Small intestine (tissue), 7 donors: ENCODE measurements at regions not wholly inside any gene's neighbourhood (a gene's known extent, or its start where the extent isn't known, plus 50 kb on each side); places are given as distances from the start of the nearest gene placed in this dataset.

Source experiments
- DNase-seq, 2 donors: peaks; one replicate each; pipeline versions ENCODE4 v3.0.0 to v3.0.0-alpha.2; 2013
- FAIRE-seq: peaks from 2 replicates; lab custom pipeline; 2012; peaks lifted over from hg19 to GRCh38; lab: Jason Lieb, UNC
- H3K27ac ChIP-seq, 3 donors: one replicate each; pipeline ENCODE4 v1.5.1; 2013; ENCODE audit warnings: low read length in 2 of 3, mild to moderate bottlenecking in 2 of 3, control low read depth in 1 of 3, inconsistent platforms in 1 of 3, low read depth in 1 of 3, moderate library complexity in 1 of 3
- H3K27me3 ChIP-seq, 3 donors: one replicate each; pipeline ENCODE4 v1.6.1; 2013; ENCODE audit warnings: low read length in 3 of 3, inconsistent platforms in 1 of 3; ENCODE audit not compliant: control insufficient read depth in 3 of 3, insufficient read depth in 3 of 3
- H3K36me3 ChIP-seq, 3 donors: one replicate each; pipeline ENCODE4 v1.6.1; 2013; ENCODE audit warnings: low read length in 3 of 3, inconsistent platforms in 1 of 3, low read depth in 1 of 3, mild to moderate bottlenecking in 1 of 3, moderate library complexity in 1 of 3; ENCODE audit not compliant: control insufficient read depth in 3 of 3, insufficient read depth in 2 of 3
- H3K4me1 ChIP-seq, 3 donors: one replicate each; pipeline ENCODE4 v1.6.1; 2013; ENCODE audit warnings: low read length in 2 of 3, inconsistent platforms in 1 of 3, low read depth in 1 of 3, mild to moderate bottlenecking in 1 of 3, moderate library complexity in 1 of 3; ENCODE audit not compliant: control insufficient read depth in 3 of 3, insufficient read depth in 2 of 3
- H3K4me3 ChIP-seq, 3 donors: one replicate each; pipeline ENCODE4 v1.5.1; 2013; ENCODE audit warnings: low read length in 3 of 3, control low read depth in 1 of 3, inconsistent platforms in 1 of 3, low read depth in 1 of 3, mild to moderate bottlenecking in 1 of 3, moderate library complexity in 1 of 3
- H3K9me3 ChIP-seq, 2 donors: one replicate each; pipeline ENCODE4 v1.6.1; 2013; ENCODE audit warnings: low read depth in 1 of 2, low read length in 1 of 2; ENCODE audit not compliant: control insufficient read depth in 2 of 2, insufficient read depth in 1 of 2
- WGBS, 3 donors: extraction: QIAGEN DNeasy Blood & Tissue Kit; methylation state at CpG; one replicate each; pipeline ENCODE4 v1.1.7; 2013; 5-methylcytosine and 5-hydroxymethylcytosine counted together
- donor health status: healthy with polysubstance abuse.
- donor health status: control.
- donor health status: control.
- donor health status: Bipolar disorder and iron deficiency.
- donor health status: healthy.

DNA sequence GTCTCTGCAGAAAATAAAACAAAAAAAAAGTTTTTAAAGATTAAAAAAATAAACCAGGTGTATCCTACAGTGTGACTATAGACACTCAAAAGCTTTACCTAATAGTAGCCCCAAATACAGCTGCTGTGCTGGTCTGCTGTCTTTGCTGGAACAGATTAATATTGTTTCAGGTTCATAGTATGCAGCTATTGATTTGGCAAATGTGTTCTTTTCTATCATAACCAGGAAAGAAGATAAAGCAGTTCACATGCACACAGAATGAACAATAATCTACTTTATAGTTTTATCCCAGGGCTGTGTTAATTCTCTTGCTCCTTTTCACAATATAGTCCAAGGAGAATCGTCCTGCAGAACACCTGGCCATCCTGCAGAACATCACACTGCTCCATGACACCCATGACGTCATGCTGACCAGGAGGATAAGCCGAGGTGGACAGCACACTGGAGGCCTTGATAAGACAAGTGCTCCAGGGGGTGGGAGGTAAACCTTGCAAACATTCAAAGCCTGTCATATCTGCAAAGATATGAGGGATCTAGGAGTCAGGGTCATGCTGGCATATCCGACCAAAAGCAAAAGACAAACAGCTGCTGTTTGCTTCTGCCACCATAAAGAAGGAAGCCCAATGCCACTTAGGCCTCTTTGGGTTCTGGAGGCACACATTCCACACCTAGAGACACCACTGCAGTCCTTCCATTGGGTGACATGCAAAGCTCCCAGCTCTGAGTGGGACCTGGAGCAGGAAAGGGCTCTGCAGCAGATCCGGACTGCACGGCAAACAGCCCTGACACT is 86.1 kb upstream of the SLC2A1 start:
- no peak for DNase-seq
- no peak for FAIRE-seq
- Histone ChIP-seq H3K27ac (no peak overlapping the region), H3K4me1 (peaks cover 0 to 3% (median 2%) of the 10 kb centered on the region in 3 donors), H3K36me3 (no peaks in the 10 kb centered on the region), H3K27me3 (no peaks in the 10 kb centered on the region), H3K9me3 (peaks cover 0 to 3% of the 10 kb centered on the region in 2 donors), H3K4me3 (no peak overlapping the region)
- WGBS, 3 donors = 53 to 73% (median 54%) methylated on average over 6 of the region's 6 CpGs

DNA sequence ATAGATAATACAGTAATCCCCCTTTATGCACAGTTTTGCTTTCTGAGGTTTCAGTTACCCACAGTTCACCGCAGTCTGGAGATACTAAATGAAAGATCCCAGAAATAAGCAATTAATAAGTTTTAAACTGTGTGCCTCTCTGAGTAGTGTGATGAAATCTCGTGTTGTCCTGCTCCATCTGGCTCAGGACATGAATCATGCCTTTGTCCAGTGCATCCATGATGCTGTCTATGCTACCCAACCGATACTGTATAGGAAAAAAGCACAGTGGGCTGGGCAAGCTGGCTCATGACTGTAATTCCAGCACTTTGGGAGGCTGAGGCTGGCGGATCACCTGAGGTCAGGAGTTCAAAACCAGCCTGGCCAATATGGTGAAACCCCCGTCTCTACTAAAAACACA is 85.0 kb upstream of the SLC2A1 start:
- Histone ChIP-seq H3K27me3 (no peaks in the 10 kb centered on the region), H3K27ac (no peak overlapping the region), H3K36me3 (no peaks in the 10 kb centered on the region), H3K9me3 (peaks cover 0 to 3% of the 10 kb centered on the region in 2 donors), H3K4me1 (peaks cover 0 to 11% (median 0%) of the 10 kb centered on the region in 3 donors), H3K4me3 (no peak overlapping the region)
- no peak for DNase-seq
- 78 to 86% (median 80%) methylated on average over 5 of the region's 5 CpGs for WGBS, 3 donors
- no peak for FAIRE-seq

DNA sequence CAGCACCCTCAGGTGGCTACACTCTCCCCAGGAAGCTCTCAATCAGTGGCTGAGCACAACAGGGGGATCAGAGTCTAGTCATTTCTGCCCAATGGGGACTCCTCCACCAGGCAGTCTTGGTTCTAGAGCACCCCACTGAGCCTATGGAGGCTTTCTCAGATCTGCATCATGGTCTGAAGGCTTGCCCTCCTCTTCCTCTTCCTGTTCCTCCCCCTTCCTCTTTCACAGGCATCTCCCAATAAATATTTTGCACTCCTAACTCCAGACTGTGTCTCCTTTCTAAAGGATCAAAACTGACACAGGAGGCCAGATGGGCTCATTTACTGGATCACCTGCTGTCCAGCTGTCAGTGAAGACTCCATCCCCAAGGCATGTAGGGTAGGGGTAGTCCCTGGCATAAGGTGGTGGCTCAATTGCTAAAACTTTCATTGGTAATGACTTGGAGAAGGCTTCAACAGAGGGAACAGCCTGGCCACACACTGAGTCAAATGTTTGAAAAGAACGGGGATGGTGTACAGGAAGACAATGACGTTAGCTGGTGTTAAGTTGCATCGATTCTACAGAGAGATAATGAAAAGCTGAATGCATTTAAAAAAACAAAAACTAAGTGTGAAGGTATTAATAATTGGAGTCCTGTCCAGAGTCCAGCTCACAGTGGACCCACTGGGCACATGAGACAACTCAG is 84.2 kb upstream of the SLC2A1 start:
- DNase-seq (no peak), FAIRE-seq (no peak)
- Histone ChIP-seq H3K9me3 (peaks cover 0 to 3% of the 10 kb centered on the region in 2 donors), H3K27ac (no peak overlapping the region), H3K4me1 (peaks cover 0 to 11% (median 0%) of the 10 kb centered on the region in 3 donors), H3K27me3 (no peaks in the 10 kb centered on the region), H3K4me3 (no peak overlapping the region), H3K36me3 (no peaks in the 10 kb centered on the region)
- WGBS, 3 donors = 83 to 94% (median 90%) methylated on average over 3 of the region's 3 CpGs

DNA sequence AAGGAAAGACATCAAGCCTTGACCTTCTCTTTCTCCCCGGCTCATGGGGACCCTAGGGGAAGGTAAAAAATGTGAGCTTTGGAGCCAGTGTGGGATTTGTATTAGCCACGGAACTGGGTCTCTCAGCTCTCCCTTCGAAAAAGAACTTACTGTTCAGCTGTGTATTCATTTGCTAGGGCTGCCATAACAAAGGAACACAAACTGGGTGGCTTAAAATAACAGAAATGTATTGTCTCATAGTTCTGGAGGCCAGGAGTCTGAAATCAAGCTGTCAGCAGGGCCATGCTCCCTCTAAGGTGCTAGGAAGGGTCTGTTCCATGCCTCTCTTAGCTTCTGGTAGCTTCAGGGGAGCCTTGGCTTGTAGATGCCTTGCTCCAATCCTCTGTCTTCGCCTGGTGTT is 83.5 kb upstream of the SLC2A1 start:
- H3K27me3 ChIP-seq = no peaks in the 10 kb centered on the region
- WGBS, 3 donors = 88 to 95% (median 93%) methylated on average over 4 of the region's 4 CpGs
- no peak for FAIRE-seq

DNA sequence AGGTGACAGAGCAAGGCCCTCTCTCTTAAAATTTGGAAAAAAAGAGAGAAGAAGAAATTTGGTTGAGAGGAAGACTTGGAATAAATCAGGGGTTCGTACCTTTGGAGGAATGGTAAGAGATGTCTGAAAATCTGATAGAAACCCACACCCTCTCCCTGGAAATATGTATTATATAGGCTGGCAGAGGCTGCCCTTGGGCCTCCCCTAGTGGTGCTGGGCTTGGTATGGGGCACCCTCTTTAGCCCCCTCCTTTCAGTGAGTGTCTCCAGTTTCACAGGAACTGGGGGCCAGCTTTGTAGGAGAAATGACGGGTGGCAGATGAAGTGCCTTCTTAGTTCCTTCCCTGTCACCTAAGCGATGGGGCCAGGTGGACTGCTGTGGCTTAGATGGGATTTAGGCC is 82.9 kb upstream of the SLC2A1 start:
- H3K36me3 ChIP-seq = no peaks in the 10 kb centered on the region
- H3K27me3 ChIP-seq = no peaks in the 10 kb centered on the region
- no peak overlapping the region for H3K27ac ChIP-seq
- FAIRE-seq (no peak), DNase-seq (no peak)
- 94 to 97% (median 95%) methylated on average over 3 of the region's 3 CpGs for WGBS, 3 donors
- H3K9me3 ChIP-seq = peaks cover 0 to 3% of the 10 kb centered on the region in 2 donors
- H3K4me1 ChIP-seq = peaks cover 0 to 13% (median 0%) of the 10 kb centered on the region in 3 donors
- no peak overlapping the region for H3K4me3 ChIP-seq

More for the DNA sequence above, 83.5 kb upstream of the SLC2A1 start:
- H3K9me3 ChIP-seq = peaks cover 0 to 3% of the 10 kb centered on the region in 2 donors
- no peak overlapping the region for H3K4me3 ChIP-seq
- DNase-seq = no peak
- no peak overlapping the region for H3K27ac ChIP-seq
- H3K36me3 ChIP-seq = no peaks in the 10 kb centered on the region
- H3K4me1 ChIP-seq = peaks cover 0 to 11% (median 0%) of the 10 kb centered on the region in 3 donors

DNA sequence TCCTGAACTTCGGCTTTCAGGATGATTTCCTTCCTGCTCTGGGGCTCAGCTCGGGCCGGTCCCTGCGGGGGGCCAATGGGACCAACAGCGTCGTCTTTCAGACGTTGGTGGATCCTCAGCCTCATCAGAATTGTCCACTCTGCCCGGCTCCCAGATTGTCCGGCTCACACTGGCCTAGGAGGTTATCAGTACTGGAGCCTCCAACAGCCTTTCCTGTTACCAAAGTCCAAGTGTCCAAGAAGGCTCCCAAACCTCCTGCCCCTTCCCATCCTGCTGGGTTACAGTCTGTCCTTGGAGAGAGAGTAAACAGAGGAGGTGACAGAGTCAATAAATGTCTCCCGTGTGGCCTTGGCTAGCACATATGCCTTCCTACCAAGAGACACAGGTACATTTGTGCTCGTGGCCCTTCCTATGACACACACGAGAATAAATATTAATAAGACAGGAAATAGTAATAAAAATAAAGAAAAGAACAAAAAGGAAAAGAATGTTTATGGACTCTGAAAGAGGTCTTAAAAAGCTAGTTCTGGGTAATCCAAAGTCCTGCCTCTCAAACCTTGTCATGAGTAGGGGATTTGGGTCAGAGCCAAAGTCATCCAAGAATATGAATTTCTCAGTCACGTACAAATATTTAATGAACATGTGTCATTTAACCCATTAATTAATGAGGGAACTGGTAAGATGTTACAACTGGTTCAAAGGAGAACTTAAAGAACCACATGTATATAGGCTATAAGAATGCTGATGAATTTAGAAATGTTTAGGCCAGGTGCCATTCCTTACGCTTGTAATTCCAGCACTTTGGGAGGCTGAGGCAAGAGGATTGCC is 80.8 kb upstream of the SLC2A1 start:
- H3K4me3 ChIP-seq = no peak overlapping the region
- H3K27me3 ChIP-seq = no peaks in the 10 kb centered on the region
- H3K36me3 ChIP-seq = no peaks in the 10 kb centered on the region
- WGBS, 3 donors = 60 to 69% (median 63%) methylated on average over 14 of the region's 14 CpGs
- DNase-seq (peak; percentile 17 to 48), FAIRE-seq (no peak)
- H3K9me3 ChIP-seq = no peaks in the 10 kb centered on the region
- peaks cover 2 to 30% (median 4%) of the 10 kb centered on the region in 3 donors for H3K4me1 ChIP-seq
- H3K27ac ChIP-seq = no peak overlapping the region

DNA sequence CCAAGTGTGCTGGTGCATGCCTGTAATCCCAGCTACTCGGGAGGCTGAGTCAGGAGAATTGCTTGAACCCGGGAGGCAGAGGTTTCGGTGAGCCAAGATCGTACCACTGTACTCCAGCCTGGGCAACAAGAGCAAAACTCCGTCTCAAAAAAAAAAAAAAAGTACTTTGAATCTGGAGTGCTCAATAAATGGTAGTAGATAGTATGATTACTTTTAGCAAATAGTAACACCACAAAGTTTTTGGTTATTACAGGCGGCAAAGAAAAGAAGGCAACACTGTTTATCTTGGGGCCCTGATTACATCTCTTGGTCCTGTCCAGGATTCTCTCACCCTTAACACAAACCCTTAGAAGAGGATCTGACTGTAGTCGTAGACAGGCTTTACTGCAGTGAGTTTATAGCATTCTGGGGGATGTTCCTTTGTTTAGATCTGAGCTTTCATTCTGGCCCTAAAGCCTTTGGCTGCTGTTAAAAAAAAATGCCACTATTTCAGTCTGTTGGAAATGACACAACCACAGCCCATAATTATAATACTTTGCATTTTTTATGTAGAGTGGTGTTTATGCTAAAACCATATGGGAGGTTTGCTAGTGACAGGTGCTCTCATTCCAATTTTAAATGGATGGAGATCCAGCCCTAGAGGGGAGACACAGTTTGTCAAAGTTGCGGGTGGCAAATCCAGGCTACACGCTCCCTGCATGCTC is 79.7 kb upstream of the SLC2A1 start:
- Histone ChIP-seq H3K36me3 (no peaks in the 10 kb centered on the region), H3K27me3 (no peaks in the 10 kb centered on the region), H3K9me3 (no peaks in the 10 kb centered on the region), H3K4me3 (no peak overlapping the region), H3K27ac (no peak overlapping the region), H3K4me1 (peaks cover 2 to 37% (median 4%) of the 10 kb centered on the region in 3 donors)
- DNase-seq (no peak), FAIRE-seq (no peak)
- 86 to 92% (median 90%) methylated on average over 9 of the region's 9 CpGs for WGBS, 3 donors
